HEK293T (cell line): ENCODE measurements at regions not wholly inside any gene's neighbourhood (a gene's known extent, or its start where the extent isn't known, plus 50 kb on each side); places are given as distances from the start of the nearest gene placed in this dataset.

Experiments used
- CTCF ChIA-PET: fragments of 350-600 bp; formaldehyde crosslinking; extraction: SDS; loops from one replicate; lab custom pipeline; 2021; ENCODE audit warnings: antibody characterized with exemption, inconsistent platforms; lab: Yijun Ruan, JAX
- POLR2A ChIA-PET: fragments of 350-600 bp; formaldehyde crosslinking; extraction: SDS; loops from one replicate; lab custom pipeline; 2020; ENCODE audit warnings: antibody characterized with exemption, inconsistent platforms; lab: Yijun Ruan, JAX
- DNase-seq: peaks from one replicate; pipeline ENCODE4 v3.0.0; 2012; ENCODE audit warnings: mixed read lengths; ENCODE audit errors: extremely low spot score
- ARNT ChIP-seq: fragments of 450-650 bp; IDR thresholded peaks from 2 replicates; pipeline ENCODE4 v1.6.1; 2017; ENCODE audit warnings: mild to moderate bottlenecking
- BHLHE40 ChIP-seq: fragments of 450-650 bp; IDR thresholded peaks from 2 replicates; pipeline ENCODE4 v1.6.1; 2016; ENCODE audit warnings: mild to moderate bottlenecking, moderate library complexity, borderline replicate concordance
- CTBP1 ChIP-seq: fragments of 450-650 bp; IDR thresholded peaks from 2 replicates; pipeline ENCODE4 v1.6.1; 2016; ENCODE audit warnings: borderline replicate concordance
- ELF4 ChIP-seq: fragments of 450-650 bp; IDR thresholded peaks from 2 replicates; pipeline ENCODE4 v1.6.1; 2017; ENCODE audit warnings: antibody characterized with exemption
- FOXA1 ChIP-seq: fragments of 450-650 bp; IDR thresholded peaks from 2 replicates; pipeline ENCODE4 v1.6.1; 2016; ENCODE audit warnings: mild to moderate bottlenecking
- FOXK2 ChIP-seq: fragments of 450-650 bp; IDR thresholded peaks from 2 replicates; pipeline ENCODE4 v1.6.1; 2016; ENCODE audit warnings: mild to moderate bottlenecking
- FOXM1 ChIP-seq: fragments of 450-650 bp; IDR thresholded peaks from 2 replicates; pipeline ENCODE4 v1.6.1; 2017; ENCODE audit warnings: mild to moderate bottlenecking, borderline replicate concordance
- HDGF ChIP-seq: fragments of 450-650 bp; IDR thresholded peaks from 2 replicates; pipeline ENCODE4 v1.6.1; 2017; ENCODE audit warnings: antibody characterized with exemption, borderline replicate concordance
- L3MBTL2 ChIP-seq: fragments of 450-650 bp; conservative IDR thresholded peaks from 2 replicates; pipeline ENCODE4 v1.6.1; 2016; ENCODE audit warnings: mild to moderate bottlenecking
- LEF1 ChIP-seq: fragments of 450-650 bp; IDR thresholded peaks from 2 replicates; pipeline ENCODE4 v1.6.1; 2017; ENCODE audit warnings: mild to moderate bottlenecking, borderline replicate concordance
- NFRKB ChIP-seq: fragments of 450-650 bp; IDR thresholded peaks from 2 replicates; pipeline ENCODE4 v1.6.1; 2016; ENCODE audit warnings: mild to moderate bottlenecking, moderate library complexity
- SP1 ChIP-seq: fragments of 450-650 bp; IDR thresholded peaks from 2 replicates; pipeline ENCODE4 v1.6.1; 2017
- SUZ12 ChIP-seq: fragments of 450-650 bp; IDR thresholded peaks from 2 replicates; pipeline ENCODE4 v1.6.1; 2016; ENCODE audit warnings: mild to moderate bottlenecking
- TARDBP ChIP-seq: fragments of 450-650 bp; IDR thresholded peaks from 2 replicates; pipeline ENCODE4 v1.6.1; 2016
- ZNF384 ChIP-seq: fragments of 450-650 bp; IDR thresholded peaks from 2 replicates; pipeline ENCODE4 v1.6.1; 2016
- TF ChIP-seq, protein P1 (sequence below): fragments of 450-650 bp; IDR thresholded peaks from 2 replicates; pipeline ENCODE4 v1.6.1; 2016

DNA sequence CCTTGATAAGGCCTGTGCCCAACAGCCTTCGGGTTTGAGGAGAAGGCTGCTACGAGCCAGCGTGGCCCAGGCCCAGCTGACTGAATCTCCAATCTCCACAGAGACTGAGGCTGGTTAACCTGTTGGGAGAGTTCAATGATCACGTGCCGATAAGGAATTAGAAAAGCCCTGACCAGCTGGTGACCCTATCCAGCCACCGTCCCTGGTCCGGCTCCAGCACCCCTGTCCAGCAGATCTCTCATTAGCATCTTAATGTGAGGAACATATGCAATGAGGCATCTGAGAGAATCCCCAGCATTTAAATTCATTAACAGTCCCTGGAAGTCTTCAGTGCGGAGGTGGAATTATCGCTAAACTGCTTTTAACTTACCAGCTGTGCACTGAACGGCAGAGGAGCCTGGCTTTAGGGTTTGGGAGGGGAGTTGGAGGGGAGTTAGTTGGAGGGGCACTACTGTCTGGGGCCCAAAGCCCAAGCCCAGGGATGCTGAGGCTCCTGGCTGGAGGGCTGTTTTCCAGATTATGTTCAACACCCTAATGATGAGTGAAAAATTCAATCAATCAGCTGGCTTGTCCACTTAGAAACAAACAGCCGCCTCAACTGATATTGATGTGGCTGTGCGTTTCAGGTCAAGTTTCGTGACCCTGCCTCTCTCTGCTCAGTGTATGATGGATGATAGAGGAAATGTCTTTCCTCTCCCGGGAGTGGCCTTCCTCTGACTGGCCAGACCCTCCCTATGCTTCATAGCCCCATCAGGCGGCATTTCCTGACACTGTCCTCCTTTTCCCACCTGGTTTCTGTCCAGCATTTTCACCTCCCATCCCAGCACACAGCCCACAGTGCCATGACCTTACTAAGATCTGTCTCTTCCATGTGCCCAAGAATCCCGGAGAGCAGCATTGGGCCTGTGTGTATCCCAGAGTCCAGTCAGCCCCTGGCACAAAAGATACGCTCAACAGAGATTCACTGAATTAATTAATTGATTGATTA is 184.5 kb downstream of the CCT6B start:
- CTCF ChIA-PET = no interaction called here

DNA sequence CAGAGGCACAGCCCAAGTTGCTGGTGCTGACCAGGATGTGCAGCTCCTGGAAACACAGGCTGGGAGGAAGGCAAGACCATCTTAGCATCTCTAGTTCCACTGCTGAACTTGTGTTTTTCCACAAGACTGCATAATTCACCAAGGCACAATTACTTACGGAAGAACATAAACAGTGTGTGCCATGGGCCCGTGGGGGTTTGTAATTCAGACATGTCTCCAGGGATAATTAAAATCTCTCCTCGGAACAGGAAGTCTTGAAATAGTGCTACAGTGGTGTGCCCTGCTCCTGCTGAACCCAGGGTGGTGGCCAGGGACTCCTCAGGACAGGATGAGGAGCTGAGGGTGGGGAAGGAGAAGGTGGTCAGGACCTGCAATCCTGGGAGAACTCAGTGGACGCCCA is 188.2 kb downstream of the CCT6B start:
- POLR2A ChIA-PET = no interaction called here
- no peak for DNase-seq
- CTCF ChIA-PET = no interaction called here
- TF ChIP-seq FOXA1 (no peak), TARDBP (no peak), CTBP1 (no peak), BHLHE40 (no peak), HDGF (no peak)
- TF ChIP-seq, protein P1, sequence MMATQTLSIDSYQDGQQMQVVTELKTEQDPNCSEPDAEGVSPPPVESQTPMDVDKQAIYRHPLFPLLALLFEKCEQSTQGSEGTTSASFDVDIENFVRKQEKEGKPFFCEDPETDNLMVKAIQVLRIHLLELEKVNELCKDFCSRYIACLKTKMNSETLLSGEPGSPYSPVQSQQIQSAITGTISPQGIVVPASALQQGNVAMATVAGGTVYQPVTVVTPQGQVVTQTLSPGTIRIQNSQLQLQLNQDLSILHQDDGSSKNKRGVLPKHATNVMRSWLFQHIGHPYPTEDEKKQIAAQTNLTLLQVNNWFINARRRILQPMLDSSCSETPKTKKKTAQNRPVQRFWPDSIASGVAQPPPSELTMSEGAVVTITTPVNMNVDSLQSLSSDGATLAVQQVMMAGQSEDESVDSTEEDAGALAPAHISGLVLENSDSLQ = no peak

More for the DNA sequence above, 184.5 kb downstream of the CCT6B start:
- DNase-seq = no peak
- POLR2A ChIA-PET = no interaction called here
- no peak for TF ChIP-seq BHLHE40
- TF ChIP-seq FOXK2 = no peak
- TF ChIP-seq SP1 = no peak
- TF ChIP-seq L3MBTL2 = no peak

DNA sequence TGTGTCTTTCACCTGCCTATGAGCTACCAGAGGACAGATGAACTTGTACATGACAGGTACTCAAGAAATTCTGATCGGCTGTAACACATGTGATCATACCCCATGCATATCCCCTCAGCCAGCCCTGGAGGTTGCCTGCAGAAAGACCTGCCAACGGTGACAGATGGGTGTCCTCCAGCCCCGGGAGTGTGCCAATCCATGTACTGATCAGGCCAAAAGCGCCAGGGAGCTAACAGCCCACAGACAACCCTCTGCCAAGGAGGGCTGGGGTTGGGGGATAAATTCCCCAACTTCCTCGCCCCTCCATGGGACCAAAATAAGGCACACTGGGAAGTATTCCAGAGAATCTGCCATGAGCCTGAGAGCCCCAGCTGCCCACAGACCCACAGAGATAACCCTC is 189.4 kb downstream of the CCT6B start:
- CTCF ChIA-PET = no interaction called here
- DNase-seq = no peak
- TF ChIP-seq FOXM1 = no peak
- TF ChIP-seq BHLHE40 = no peak
- TF ChIP-seq LEF1 = no peak
- no peak for TF ChIP-seq SUZ12
- TF ChIP-seq NFRKB = no peak
- TF ChIP-seq ELF4 = no peak
- no peak for TF ChIP-seq TARDBP
- no peak for TF ChIP-seq L3MBTL2
- TF ChIP-seq FOXA1 = no peak
- TF ChIP-seq FOXK2 = no peak
- TF ChIP-seq ARNT = no peak
- TF ChIP-seq ZNF384 = no peak
- TF ChIP-seq SP1 = no peak
- TF ChIP-seq CTBP1 = no peak
- POLR2A ChIA-PET = no interaction called here

GRCh38 chr17:34770586-34770985 is 190.7 kb downstream of the CCT6B start:
- TF ChIP-seq LEF1 (no peak), BHLHE40 (no peak), NFRKB (no peak), SUZ12 (no peak), TARDBP (no peak), ELF4 (no peak), L3MBTL2 (no peak)
- TF ChIP-seq, protein P1 = no peak
- CTCF ChIA-PET = no interaction called here
- POLR2A ChIA-PET = no interaction called here
- DNase-seq = no peak

DNA sequence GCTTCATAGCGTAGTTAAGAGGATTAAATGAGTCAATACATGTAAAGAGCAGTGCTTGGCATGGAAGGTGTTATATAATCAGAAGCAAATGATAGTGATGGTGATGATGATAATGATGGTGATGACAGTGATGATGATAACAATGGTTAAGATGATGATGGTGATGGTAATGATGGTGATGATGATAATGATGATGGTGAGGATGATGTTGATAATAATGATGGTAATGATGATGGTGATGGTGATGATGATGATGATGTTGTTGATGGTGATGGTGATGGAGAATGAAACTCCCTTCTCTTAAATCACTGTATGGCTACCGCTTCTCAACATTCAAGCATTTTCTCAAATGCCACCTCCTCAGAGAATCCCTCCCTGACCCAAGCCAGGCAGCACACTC is 190.5 kb downstream of the TMEM132E start:
- TF ChIP-seq FOXK2 (no peak), LEF1 (no peak), FOXM1 (no peak), TARDBP (no peak), BHLHE40 (no peak), ZNF384 (no peak), SP1 (no peak), L3MBTL2 (no peak), HDGF (no peak), SUZ12 (no peak), NFRKB (no peak), ELF4 (no peak), CTBP1 (no peak), ARNT (no peak), FOXA1 (no peak)
- TF ChIP-seq, protein P1 = no peak
- DNase-seq = no peak
- POLR2A ChIA-PET = no interaction called here
- CTCF ChIA-PET = no interaction called here

DNA sequence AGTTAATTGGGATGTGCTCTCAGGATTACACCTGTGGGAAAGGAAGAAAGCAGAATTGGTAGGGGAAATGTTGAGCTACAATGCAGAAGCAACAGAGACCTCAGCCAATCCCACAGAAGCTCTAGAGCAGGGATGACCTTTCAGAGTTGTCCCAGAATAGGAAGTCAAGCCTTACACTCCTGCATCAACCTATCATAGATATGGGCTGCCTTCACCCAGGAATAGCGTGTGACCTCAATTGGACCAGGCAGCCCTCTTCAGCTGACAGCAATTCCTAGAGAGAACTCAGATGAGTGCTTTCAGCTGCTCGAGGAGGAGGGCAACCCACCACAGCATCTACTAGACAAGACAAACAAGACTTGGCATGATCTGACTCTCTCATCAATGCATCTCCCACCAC is 189.7 kb downstream of the TMEM132E start:
- ChIA-PET CTCF (no interaction called here), POLR2A (no interaction called here)
- DNase-seq = no peak
- TF ChIP-seq FOXK2 (no peak), CTBP1 (no peak), FOXA1 (no peak), ZNF384 (no peak), TARDBP (no peak), HDGF (no peak), SUZ12 (no peak), BHLHE40 (no peak), SP1 (no peak), LEF1 (no peak), L3MBTL2 (no peak), NFRKB (no peak), ARNT (no peak), ELF4 (no peak), FOXM1 (no peak)
- TF ChIP-seq, protein P1 = no peak
